NCI-H526 treated with DMSO at 0.1 percent for 48 hours (cell line): ENCODE measurements at regions not wholly inside any gene's neighbourhood (a gene's known extent, or its start where the extent isn't known, plus 50 kb on each side); places are given as distances from the start of the nearest gene placed in this dataset.

Source experiments
- DNase-seq: peaks from one replicate; lab custom pipeline; 2025; lab: John Stamatoyannopoulos, UW

DNA sequence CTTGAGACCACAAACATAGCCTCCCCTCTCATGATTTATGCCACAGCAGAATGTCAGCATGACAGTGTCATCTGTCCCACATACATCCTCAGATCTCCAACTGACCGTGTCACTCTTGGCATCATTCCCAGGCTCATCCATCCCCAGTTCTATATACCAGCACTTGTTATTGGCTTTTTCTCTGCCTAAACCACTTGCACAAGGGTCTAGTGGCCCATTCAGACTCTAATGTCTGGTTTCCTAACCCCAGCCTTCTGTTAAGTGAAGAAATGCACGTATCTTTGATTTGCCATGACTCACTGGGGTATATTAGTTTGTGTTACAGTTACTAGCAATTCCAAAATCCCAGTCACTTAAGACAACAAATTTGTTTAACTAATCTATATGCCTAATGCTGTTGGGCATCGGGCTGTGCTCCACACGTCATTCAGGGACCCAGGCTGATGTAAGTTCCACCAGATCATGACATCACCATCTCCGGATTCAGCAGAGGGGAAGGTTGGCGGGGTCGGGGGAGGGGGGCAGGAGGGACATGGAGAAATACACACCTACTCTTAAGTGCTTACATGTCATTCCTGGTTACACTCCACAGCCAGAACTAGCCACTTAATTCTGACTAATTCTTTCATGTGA, 517.4 kb downstream of the BUD13 start:
- DNase-seq: no peak

DNA sequence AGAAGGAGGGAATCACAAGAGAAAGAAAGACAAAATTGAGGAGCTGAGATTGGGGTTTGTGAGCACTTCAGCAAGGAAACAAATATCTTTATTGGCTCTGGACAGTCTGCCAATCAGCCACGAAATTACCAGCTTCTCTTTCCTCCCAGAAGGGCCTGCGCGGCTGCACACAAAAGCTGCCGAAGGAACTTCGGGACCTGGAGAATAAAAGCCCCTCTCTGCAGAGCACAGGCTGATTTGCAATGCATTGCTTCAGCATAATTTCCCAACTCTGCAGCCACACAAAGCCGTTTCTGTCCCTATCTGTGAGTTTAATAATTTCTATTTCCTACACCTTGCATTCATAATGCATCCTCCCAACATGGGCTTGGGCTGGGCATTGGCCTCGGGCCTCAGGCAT, 522.6 kb downstream of the BUD13 start:
- DNase-seq: no peak

DNA sequence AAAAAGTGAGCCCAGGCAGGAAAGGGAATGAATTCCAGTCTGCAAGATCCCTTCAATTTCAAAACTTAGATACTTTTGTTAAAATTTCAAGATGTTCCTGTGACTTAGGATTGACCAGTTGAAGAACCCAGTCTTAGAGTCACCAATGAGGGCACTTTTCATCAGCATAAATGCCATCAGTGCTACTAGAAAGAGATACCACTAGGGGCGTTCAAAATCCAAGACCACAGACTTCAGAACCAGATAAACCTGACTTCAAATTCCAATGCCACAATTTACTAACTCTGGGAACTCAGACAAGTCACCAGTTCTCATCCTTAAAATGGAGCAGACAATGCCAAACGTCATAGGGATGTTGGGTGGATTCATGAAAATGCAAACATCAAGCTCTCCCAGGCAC, 523.2 kb downstream of the BUD13 start:
- no peak for DNase-seq

DNA sequence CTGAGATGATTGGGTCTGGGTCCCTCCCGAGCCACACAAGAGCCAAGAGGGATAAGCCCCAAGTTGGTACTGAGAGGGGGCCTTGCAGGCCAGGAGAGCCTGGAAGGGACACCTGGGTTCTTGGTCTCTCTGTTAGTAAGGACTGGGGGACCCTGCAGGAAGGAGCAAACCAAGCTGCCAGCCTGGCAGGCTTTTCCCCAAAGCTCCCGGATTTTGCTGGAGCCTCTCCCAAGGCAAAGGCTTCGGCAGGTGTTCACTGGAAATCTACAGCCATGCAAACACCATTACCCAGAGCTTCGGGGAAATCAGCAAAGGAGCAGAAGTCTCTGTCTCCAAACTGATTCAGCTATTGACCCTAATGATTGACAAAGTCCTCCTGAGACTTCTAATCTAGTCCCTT, 527.9 kb downstream of the BUD13 start:
- DNase-seq: no peak

DNA sequence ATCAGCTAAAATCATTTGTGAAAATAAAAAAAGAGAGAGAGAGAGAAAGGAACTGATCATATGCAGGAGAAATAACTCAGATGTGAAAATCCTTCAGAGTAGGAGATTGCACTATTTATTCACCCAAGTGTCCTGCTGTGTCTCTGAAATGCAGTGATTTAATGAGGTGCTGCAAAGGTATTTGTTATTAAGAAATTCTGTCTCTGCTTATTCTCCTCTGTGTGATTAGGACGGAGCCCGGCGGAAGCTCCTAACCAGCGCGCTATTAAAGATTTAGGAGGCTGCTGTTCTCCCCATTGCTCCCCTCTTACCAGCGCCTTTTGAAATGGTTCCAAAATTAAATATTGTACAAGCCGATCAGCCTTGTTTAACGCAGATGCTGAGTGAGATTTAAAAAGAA, 528.3 kb downstream of the BUD13 start:
- no peak for DNase-seq

DNA sequence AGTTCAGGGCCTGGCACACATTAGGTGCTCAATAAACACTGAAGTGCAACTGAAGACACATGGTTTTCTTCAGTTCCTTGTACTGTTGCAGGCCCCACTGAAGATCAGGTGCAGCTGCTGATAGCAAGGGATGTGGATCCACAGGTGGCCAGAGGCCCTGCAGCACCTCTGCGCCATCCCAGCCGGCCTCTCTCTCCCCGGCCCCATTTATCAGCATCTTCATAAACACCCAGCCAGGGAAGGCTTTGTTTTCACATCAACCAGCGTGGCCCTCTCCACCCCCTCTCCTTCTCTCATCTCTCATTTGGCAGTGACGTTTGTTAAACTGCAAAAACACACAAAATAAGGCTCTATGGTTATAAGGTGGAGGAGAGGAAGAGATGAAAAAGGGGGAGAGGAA, 528.8 kb downstream of the BUD13 start:
- no peak for DNase-seq

DNA sequence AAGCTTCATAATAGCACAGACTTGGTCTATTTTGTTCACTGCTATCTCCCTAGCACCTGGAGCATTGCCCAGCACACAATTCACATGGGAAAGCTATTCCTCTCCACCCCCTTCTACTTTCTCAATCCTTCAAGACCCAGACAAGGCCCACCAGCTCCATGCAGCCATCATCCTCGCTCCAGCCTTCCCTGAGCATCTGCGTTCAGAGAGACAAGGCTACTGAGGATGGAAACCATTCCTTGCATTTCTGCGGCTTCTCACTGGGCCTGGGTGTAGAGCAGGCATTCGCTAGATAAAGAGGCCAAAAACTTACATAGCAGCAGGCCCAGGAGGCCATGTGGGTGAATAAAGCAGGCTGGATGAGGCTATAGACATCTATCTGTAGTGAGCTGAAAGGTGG, 530.8 kb downstream of the BUD13 start:
- no peak for DNase-seq

DNA sequence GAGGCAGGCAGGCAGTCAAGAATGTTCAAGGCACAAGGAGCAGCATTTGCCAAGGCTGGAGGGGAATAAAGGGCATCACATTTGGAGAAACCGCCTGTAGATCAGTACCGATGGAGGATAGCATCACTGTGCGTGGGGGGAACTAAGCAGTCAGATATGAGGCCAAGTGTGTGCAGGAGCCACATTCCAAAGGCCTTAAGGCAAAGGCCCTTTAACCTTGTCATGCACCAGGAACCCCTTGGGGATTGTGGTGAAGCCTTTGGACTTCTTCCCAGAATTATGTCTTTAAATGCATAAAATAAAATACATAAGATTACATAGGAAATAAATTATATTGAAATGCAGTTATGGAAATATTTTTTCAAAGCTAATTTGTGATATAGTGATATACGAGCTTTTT, 532.1 kb downstream of the BUD13 start:
- no peak for DNase-seq

DNA sequence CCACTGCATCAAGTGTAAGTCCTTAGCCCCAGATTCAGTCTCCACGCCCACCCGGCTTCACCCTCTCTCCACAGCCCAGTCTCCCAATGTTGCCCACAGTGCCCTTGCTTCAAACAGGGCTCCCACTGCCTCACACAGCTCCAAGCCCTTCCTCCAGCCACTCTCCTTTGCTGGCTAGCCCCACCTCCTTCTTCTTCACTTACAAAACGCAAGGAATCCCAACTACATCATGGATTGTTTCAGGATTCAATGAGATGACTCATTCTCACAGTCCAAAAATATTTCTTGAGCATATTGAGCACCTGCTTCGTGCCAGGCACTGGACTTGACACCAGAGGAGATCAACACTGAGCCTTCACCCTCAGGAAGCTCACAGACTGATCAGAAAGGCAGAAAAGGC, 533.5 kb downstream of the BUD13 start:
- DNase-seq: no peak

DNA sequence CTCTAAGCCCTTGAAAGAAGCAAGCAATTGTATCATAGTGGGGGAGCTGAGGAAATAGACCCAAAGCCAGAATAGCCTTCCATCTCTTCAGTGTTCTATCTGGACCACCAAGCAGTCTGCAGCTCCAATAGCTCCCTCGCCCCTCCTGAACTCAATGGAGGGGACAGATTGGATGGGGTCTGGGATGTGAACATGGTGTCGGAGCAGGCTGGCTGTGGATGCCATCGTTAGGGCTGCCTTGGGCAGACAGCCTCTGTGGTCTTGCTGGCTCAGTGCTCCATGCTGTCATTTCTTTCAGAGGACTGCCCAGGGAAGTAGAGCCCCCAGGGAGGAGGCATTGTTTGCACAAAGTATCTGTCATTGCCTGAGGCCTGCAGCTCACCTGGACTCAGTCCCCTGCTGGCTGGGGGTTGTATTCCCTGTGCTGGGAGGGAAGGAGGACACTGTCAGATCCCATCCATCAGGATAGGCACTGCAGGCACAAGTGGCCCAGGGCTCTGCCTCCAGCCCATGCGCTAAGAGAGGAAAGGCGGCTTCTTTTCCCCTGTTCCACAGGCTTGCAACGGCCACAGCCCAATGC, 537.7 kb downstream of the BUD13 start:
- DNase-seq: no peak

DNA sequence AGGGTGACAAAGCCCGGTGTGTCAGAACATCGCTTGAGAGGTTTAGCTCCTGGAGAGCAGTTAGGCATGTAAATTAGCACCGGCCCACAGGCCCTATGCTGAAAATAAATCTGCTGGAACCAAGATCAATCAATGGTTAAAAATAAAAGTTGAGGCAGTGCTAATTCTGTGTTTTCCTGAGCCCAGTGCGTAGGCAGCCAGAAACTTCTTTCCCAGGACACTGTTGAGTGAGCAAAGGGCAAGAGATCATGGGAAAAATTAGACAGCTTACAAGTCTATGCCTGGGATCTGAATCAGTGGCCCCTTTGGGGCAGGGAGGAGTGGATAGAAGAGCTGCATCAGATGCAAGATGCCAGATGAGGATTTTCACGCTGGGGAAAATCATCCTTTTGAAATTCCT, 539.2 kb downstream of the BUD13 start:
- no peak for DNase-seq

DNA sequence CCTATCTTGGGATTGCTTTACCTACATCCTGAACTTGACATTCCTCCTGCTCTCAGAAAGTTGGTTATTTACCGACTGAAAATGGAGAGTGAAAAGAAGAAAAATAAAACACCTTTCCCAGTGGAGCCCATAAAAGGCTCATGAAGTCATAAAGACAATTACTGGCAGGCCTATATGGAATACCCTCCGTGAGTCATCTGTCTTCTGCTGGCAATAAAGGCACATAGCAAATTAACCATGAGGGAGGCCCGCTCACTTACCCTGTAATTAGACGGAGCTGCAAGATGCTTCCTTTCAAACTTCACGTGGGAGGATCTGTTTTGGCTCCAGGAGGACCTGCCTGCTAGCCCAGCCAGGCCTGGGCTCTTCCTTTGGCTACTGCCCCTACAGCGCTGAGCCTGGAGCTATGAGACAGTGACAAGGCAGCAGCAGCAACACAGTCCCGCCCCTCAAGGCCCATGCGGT, 540.4 kb downstream of the BUD13 start:
- DNase-seq: no peak

DNA sequence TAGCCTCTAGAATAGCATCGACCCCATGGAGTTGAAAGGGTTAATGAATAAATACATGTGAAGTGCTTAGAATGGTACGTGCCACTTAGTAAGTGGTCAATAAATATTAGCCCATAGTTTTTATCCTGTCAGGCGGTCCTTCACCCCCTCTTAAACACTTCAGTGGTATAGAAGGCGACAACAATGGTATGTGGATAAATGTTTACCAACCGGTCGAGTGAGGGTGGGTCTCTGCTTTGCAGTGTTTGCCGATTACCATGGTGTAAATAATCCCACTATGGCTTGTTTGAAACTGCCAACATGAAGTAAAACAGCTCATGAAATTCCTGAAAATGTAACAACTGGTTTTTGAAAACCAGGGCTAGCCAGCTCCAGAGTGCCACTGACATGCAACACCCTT, 541.2 kb downstream of the BUD13 start:
- no peak for DNase-seq

DNA sequence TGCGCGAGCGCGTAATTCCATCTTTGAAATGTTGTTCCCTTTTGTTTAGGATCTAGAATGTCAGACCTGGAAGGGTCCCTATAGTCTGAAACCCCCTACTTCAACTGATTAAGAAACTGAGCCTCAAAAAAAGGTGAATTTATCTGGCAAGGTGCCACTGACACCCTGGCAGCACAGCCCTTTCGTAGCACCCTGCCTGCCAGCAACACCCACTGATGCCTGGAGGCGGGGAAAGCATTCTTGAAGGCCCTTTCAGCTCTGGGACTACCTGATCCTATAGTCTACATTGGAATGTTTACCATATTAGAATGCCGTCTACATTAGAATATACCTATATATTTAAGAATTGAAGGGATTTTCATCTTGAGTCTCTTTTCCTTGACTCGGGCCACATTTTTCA, 542.3 kb downstream of the BUD13 start:
- no peak for DNase-seq

DNA sequence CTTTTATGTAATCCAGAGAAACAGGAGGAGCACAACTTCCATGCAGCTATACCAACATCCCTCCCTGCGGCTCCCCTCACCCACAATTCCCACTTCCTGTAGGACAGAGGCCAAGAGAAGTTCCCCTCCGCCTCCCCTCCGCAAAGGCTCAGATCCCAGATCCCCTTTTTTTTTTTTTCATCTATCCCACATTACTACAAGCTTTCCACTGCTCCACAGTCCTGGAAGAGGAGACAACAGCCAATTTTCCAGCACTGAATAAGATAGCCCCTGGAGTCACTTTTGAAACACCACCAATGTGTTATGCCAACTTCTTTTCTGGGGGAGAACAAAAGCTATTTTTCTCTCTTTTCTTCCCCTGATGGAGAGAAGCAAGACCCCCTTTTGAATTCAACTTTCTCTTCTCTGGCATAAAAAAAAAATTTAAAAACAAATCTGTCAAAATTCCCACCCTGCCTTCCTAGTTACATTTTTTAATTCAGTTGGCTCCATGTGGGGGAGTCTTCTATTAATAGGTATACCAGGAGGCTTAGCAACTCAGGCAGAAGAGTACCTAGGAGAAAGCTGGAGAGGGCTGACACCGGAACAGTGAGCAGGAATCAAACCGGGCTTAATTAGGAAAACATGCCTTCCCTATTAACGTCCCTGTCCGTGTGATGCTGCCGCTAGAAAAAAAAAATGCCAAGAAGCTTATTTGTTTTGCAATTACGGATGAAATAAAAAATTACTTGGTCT, 543.4 kb downstream of the BUD13 start:
- no peak for DNase-seq

DNA sequence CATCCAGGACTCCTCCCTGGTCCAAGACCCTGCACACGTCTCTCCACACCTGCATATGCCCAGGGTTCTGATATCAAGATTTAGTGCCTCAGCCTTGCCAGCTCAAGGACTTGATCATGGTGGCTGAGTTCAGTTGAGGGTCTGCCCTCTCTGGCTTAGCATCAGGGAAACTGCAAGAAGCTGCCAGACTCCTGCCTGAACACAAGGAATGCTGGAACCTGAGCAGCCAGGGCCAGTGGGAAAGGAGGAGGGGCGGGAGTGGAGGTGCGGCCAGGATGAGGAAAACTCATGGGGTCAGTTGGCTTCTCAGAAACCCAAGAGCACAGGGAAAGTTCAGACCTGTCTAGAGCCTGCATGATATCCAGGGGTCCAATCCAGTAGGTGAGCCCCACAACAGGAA, 546.1 kb downstream of the BUD13 start:
- DNase-seq: no peak

DNA sequence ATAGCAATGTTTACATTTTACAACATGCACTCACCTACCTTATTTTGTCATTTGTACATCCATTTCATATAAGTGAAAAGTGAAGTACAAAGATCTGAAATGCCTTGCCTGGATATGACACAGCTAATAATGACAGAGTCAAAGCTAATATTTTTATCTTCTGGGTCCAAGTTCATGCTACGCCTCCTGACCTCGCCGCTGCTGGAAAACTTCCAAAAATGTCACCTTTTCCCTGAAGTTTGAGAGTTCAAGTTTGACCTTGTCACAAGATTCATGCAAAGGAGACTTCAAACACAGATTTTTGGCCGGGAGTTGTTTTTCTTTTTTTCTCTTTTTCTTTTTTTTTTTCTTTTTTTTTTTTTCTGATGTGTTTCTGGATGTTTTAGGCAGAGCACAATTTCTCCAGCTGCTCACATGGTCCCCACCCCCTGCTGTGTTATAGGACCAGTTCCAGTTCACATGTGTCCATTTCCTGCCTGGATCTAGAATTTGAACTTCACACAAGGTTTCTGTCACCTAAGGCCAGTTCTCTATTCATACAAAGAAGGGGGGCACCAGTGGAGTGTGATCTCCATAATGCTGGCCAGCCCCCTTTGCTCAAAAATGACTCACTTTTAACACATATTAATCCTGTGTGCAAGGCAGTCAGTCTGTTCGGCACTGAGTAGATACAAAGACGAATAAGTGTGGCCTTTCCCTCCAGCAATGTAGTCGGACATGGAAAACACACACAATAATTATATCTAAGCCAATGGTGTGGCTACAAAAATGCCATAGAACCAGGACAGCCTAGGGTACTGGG, 546.8 kb downstream of the BUD13 start:
- DNase-seq: no peak

DNA sequence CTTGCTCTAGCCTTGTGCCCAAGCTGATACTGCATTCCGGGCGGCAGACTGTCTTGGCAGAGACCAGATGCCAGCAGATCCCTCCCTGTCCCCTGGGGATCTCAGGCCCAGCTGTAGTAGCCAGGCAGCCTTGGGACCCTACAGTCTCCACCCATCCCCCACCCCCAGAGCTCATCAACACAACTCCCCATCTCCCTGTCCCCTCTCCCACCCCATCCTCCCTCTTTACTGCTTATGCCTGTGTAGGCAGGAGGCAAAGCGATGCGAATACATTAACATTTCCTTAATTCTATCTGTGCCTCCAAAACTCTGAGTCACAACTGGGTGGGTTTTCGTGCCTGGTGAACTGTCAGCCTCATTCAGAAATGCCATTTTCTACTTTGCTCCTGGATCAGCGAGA, 547.6 kb downstream of the BUD13 start:
- no peak for DNase-seq

DNA sequence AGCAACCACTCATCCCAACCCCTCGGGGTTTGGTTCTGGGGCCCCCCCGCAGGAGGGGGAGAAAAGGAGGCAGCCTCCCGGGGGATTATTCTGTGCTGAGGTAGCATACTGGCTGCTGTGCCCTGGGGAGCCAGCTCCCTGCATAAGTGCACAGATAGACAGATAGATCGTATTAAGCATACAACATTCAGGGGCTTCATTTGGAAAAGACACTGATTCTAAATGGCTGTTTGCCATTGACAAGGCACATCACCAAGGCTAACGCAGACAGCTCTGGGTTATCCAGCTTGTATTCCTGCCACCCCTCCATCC, 547.9 kb downstream of the BUD13 start:
- DNase-seq: no peak

DNA sequence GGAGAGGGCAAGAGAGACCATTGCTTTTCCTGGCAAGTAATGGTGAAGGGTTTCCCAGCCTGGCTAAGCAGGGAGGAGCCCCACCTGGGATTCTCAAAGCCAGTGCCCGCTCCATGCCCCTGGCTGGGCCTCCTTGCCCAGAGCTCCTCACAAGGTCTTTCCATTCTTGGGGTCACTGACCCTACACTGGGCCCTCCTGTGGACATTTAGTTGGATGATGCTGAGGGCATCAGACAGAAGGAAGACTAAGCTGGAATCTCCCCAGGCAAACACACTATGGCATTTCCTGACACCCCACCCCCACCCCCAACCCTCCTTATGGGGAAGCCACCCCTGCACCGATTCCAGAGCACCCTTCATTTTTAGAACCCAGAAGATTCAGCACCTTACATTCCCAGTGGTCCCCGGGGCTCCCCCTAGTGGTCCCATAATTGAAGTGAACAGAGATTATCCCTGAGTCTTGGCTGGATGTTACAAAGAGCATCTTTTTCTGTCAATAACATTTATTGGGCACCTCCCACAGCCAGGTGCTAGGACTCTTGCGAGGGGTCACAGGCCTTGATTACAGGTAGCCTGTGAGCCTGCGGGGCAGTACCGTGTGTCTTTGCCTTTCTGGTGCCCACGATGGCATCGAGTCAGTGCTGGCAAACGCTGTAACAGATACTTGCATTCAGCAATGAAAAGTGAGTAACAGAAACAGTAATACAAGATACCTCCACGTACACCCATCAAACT, 548.5 kb downstream of the BUD13 start:
- peak; percentile 82 for DNase-seq

DNA sequence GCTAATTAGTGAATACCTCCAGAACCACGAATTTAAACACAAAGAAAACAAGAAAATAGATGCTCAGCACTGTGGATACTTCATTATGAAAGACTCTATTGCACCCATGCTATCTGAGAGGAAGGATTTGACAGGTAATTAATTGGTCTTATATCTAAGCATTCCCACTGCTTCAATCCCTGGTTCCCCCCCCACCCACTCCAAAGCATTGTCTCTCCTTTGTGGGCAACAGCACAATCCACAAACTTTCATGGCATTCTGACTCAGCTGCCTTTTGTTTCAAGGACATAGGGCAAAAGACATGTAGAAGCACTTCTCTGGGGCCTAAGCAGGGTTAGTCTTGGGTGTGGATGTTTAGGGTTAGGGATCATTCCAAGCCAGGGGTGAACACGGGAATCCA, 551.4 kb downstream of the BUD13 start:
- no peak for DNase-seq

DNA sequence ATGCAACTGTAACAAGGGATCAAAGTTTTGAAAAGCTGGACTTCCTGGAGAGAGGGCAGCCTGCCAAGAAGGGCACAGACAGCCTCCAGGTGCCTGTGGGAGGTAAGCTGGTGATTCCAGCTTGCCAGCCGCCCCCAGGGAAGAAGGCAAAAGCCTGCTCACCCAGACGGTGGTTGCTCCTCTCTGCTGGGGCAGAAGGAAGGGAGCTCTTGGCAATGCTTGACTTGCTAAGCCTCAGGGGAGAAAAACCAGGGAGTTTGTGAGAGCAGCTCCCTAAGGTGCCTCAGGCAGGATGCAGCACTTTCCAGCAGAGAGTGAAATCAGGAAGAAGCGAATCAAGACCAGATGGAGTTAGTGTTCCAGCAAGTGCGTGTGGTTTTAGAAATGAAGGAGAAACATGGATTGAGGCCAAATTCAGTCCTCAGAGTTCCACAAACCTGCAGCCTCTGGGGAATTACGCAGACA, 553.6 kb downstream of the BUD13 start:
- no peak for DNase-seq
